ENCODE measurements at regions not wholly inside any gene's neighbourhood (a gene's known extent, or its start where the extent isn't known, plus 50 kb on each side); places are given as distances from the start of the nearest gene placed in this dataset.
"Not testable (repeated sequence)": the region's sequence is repeated elsewhere in the genome, so short reads cannot be mapped to it uniquely, and the experiment has no call there.

GRCh38 chr5:171725205-171725601 lies 60.4 kb upstream of the SMIM23 start:
- no peak for TF ChIP-seq POLR2AphosphoS5 (IDR thresholded peaks at IDR 0.05)
- no peak for TF ChIP-seq EP300 (conservative IDR thresholded peaks at IDR 0.05; ENCODE audit: poor library complexity, severe bottlenecking)
- no peak for TF ChIP-seq EZH2 (IDR thresholded peaks at IDR 0.05; ENCODE audit: borderline replicate concordance, insufficient read depth, low read length, poor library complexity, severe bottlenecking)
- TF ChIP-seq REST (IDR thresholded peaks at IDR 0.05; ENCODE audit: borderline replicate concordance): no peak
- TF ChIP-seq RAD21 (conservative IDR thresholded peaks at IDR 0.05): no peak
- no peak for TF ChIP-seq CTCF (IDR thresholded peaks at IDR 0.05; ENCODE audit: poor library complexity, severe bottlenecking)
- no peak for TF ChIP-seq SMC3 (conservative IDR thresholded peaks at IDR 0.05; ENCODE audit: poor library complexity)
- TF ChIP-seq TAF1 (IDR thresholded peaks at IDR 0.05; ENCODE audit: low read depth): no peak
- no peak for TF ChIP-seq MXI1 (conservative IDR thresholded peaks at IDR 0.05; ENCODE audit: poor library complexity, severe bottlenecking)
- Histone ChIP-seq H3K9me3 (ENCODE audit: low read length) (no peaks in the 10 kb centered on the region), H3K79me2 (replicated peaks; ENCODE audit: insufficient read depth, low read length) (no peaks in the 10 kb centered on the region), H3K36me3 (ENCODE audit: insufficient read depth, low read length) (no peaks in the 10 kb centered on the region), H3K27me3 (ENCODE audit: insufficient read depth, low read depth, low read length) (no peaks in the 10 kb centered on the region), H3K27ac (ENCODE audit: low read length) (no peak overlapping the region), H4K20me1 (ENCODE audit: insufficient read depth) (no peaks in the 10 kb centered on the region), H3K9ac (ENCODE audit: low read length) (no peak overlapping the region), H3K4me2 (ENCODE audit: low read length) (no peak overlapping the region), H3K4me3 (ENCODE audit: low read length) (no peak overlapping the region), H3F3A (ENCODE audit: insufficient read depth, low read length, poor library complexity, severe bottlenecking) (no peaks in the 10 kb centered on the region), H2AFZ (ENCODE audit: low read depth, low read length) (no peak overlapping the region), H3K9me2 (ENCODE audit: insufficient read depth, low read length) (no peaks in the 10 kb centered on the region)

- not testable (repeated sequence) for H3K9ac ChIP-seq (ENCODE audit: low read length); H3K4me2 ChIP-seq (ENCODE audit: low read length); H2AFZ ChIP-seq (ENCODE audit: low read depth, low read length); H3K9me3 ChIP-seq (ENCODE audit: low read length); H4K20me1 ChIP-seq (ENCODE audit: insufficient read depth); H3K9me2 ChIP-seq (ENCODE audit: insufficient read depth, low read length); H3K79me2 ChIP-seq (replicated peaks; ENCODE audit: insufficient read depth, low read length); H3K36me3 ChIP-seq (ENCODE audit: insufficient read depth, low read length); H3K4me3 ChIP-seq (ENCODE audit: low read length); H3F3A ChIP-seq (ENCODE audit: insufficient read depth, low read length, poor library complexity, severe bottlenecking); H3K27ac ChIP-seq (ENCODE audit: low read length); H3K27me3 ChIP-seq (ENCODE audit: insufficient read depth, low read depth, low read length)
Observed at GRCh38 chr5:171726819-171727218, 58.8 kb upstream of the SMIM23 start.

GRCh38 chr5:171728686-171729085 lies 56.9 kb upstream of the SMIM23 start:
- no peak for TF ChIP-seq EP300 (conservative IDR thresholded peaks at IDR 0.05; ENCODE audit: poor library complexity, severe bottlenecking)
- Histone ChIP-seq H3K27ac (ENCODE audit: low read length) (no peak overlapping the region), H3K27me3 (ENCODE audit: insufficient read depth, low read depth, low read length) (no peaks in the 10 kb centered on the region), H3K9me3 (ENCODE audit: low read length) (no peaks in the 10 kb centered on the region), H3F3A (ENCODE audit: insufficient read depth, low read length, poor library complexity, severe bottlenecking) (no peaks in the 10 kb centered on the region), H4K20me1 (ENCODE audit: insufficient read depth) (no peaks in the 10 kb centered on the region), H2AFZ (ENCODE audit: low read depth, low read length) (no peak overlapping the region), H3K4me3 (ENCODE audit: low read length) (no peak overlapping the region), H3K36me3 (ENCODE audit: insufficient read depth, low read length) (no peaks in the 10 kb centered on the region), H3K4me2 (ENCODE audit: low read length) (no peak overlapping the region), H3K9ac (ENCODE audit: low read length) (no peak overlapping the region), H3K9me2 (ENCODE audit: insufficient read depth, low read length) (no peaks in the 10 kb centered on the region), H3K79me2 (replicated peaks; ENCODE audit: insufficient read depth, low read length) (no peaks in the 10 kb centered on the region)

All from neural cell (in vitro differentiated cells).